GM12864 (cell line): ENCODE measurements at regions not wholly inside any gene's neighbourhood (a gene's known extent, or its start where the extent isn't known, plus 50 kb on each side); places are given as distances from the start of the nearest gene placed in this dataset.

Experiments
- DNase-seq: peaks from one replicate; pipeline ENCODE4 v3.0.0-alpha.2; 2011; ENCODE audit warnings: low read depth
- H3K4me3 ChIP-seq: 2 replicates; pipeline ENCODE4 v1.5.1; 2011; ENCODE audit warnings: mild to moderate bottlenecking, low read depth, low read length, control low read depth
- TF ChIP-seq, protein P1 (sequence below): IDR thresholded peaks from 2 replicates; pipeline ENCODE4 v1.5.1; 2011; ENCODE audit warnings: low read depth, mild to moderate bottlenecking, moderate library complexity, low read length, control low read depth, inconsistent platforms; ENCODE audit errors: missing control alignments

DNA sequence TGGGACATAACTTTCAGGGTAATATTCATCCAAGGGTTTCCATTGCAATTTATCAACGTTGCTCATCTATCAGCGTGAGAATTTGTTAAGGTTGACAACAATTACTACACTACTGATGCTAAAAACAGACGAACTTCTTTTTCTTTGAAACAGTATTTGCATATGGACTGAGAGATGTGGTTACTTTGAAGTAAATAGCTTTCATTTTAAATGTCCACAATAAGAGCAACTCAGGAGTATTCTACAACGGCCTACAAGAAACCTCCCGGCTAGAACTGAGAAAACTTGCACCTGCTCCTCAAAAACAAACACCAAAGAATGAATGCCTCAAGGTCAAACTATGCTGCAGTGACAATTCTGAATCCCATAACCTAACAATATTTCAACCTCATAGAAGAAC, 238.4 kb downstream of the IRS2 start:
- no peak for DNase-seq
- TF ChIP-seq, protein P1, sequence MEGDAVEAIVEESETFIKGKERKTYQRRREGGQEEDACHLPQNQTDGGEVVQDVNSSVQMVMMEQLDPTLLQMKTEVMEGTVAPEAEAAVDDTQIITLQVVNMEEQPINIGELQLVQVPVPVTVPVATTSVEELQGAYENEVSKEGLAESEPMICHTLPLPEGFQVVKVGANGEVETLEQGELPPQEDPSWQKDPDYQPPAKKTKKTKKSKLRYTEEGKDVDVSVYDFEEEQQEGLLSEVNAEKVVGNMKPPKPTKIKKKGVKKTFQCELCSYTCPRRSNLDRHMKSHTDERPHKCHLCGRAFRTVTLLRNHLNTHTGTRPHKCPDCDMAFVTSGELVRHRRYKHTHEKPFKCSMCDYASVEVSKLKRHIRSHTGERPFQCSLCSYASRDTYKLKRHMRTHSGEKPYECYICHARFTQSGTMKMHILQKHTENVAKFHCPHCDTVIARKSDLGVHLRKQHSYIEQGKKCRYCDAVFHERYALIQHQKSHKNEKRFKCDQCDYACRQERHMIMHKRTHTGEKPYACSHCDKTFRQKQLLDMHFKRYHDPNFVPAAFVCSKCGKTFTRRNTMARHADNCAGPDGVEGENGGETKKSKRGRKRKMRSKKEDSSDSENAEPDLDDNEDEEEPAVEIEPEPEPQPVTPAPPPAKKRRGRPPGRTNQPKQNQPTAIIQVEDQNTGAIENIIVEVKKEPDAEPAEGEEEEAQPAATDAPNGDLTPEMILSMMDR: no peak
- no peak overlapping the region for H3K4me3 ChIP-seq

DNA sequence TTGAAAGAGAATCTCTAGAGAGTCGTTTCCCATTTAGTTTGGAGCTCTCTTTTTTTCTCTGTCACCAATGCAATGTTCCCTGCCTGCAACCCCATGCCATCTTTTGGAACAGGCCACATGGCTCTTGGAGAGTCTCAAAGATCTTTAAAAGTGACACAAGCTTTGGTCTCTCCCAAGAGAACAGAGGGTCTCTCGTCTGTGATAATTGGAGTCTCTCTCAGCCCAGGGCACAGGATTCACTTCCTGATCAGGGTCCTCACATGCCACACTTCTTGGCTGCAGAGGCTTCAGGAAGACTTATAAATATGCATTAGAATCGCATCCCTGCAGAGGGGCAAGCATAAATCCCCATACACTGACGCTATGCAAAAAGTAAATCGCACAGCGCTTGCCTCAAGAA, 240.5 kb downstream of the IRS2 start:
- TF ChIP-seq, protein P1: no peak
- no peak for DNase-seq
- no peak overlapping the region for H3K4me3 ChIP-seq

DNA sequence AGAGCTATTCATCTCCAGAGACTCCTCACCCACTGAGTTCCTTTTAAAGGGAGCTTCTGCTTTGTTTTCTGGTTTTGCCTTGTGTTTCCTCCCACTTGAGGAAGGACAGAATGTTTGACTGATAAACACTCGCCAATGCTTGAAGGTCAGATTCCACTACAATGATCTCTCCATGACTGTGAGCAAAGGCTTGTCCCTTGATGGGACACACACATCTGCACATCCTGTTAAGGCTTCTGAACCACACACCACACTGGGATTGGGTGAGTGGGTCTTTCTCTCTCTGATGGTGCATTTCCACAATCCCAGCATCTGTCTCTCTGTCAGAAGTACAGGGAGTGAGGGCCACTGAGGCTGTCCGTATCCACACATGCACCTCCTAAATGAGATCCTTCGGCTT, 245.3 kb downstream of the IRS2 start:
- no peak for DNase-seq
- TF ChIP-seq, protein P1: no peak
- no peak overlapping the region for H3K4me3 ChIP-seq

DNA sequence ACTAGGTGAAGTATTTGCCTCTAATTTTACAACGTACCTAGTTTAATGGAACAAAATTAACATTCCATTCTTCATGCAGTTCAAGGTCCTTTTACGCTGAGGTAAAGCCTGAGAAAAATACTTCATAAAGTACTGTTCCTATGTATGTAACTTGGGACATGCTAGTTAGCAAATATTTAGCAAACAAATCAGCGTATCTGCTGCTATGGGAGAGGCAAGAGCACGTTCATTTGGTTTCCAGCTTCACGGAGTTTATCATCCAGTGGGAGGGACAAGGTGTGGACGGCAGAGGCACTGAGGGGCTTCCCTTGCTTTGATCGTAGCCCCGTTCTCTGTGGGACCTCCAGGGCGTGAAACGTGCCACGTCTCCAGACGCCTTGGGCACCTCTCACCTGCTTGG, 248.8 kb downstream of the IRS2 start:
- TF ChIP-seq, protein P1: no peak
- no peak for DNase-seq
- H3K4me3 ChIP-seq: no peak overlapping the region

DNA sequence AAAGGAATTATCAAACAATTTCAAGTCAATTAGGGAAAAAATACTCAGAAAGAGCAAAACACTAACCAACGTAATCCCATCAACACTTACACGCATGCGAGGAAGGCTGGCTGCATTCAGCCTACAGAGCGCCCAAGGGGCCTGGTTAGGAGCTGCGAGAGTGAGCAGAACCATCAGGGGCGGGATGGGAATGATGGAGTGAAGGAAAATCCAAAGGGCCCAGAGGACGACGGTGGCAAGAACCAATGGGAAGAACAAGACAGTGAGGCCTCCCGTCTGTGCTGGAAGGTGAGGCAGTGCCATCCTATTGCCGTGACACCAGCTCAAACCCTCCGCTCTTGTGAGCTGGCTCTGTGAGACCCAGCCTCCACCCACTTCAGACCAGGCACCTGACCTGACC, 253.0 kb downstream of the IRS2 start:
- no peak for DNase-seq
- no peak overlapping the region for H3K4me3 ChIP-seq
- TF ChIP-seq, protein P1: no peak

DNA sequence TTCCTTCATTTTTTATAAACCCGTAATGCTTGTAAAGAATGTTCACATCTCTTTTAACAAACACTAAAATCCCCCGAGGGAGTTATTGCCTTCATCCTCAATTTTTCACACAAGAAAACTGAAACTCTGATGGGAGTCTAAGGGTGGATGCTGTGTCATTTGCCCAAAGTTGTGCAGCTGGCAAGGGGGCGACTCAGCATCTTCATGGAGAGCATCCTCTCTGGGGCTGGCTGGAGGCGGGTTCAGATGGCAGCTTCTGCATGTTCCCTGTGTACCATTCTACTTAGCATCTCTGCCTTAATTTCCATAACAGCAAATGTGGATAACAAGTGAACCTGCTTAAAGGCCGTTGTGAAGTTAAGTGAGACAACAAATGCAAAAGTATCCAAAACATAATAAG, 256.4 kb downstream of the IRS2 start:
- TF ChIP-seq, protein P1: no peak
- no peak for DNase-seq
- no peak overlapping the region for H3K4me3 ChIP-seq

DNA sequence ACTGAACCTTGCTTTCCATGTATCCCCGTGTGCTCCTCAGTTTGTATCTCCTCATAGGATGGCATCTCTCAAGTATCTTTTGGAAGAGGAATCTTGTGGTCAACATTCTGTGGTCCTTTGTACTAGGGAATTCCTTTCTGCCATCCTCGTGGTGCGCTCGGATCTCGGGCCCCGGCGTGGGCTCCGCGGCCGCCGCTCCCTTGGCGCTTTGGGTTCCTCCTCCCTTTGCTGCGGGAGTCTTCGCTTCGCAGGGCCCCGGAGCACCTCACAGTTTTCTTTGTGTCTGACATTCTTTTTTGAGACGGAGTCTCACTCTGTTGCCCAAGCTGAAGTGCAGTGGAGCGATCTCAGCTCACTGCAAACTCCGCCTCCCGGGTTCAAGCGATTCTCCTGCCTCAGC, 264.7 kb downstream of the IRS2 start:
- DNase-seq: no peak
- no peak overlapping the region for H3K4me3 ChIP-seq
- TF ChIP-seq, protein P1: no peak
